B cell (primary cell): ENCODE measurements at regions not wholly inside any gene's neighbourhood (a gene's known extent, or its start where the extent isn't known, plus 50 kb on each side); places are given as distances from the start of the nearest gene placed in this dataset.

Source experiments
- EZH2 ChIP-seq: IDR thresholded peaks from 2 replicates; pipeline ENCODE4 v1.6.1; 2012; ENCODE audit warnings: borderline replicate concordance, low read depth, mild to moderate bottlenecking, moderate library complexity, low read length; ENCODE audit not compliant: insufficient read depth, poor library complexity, severe bottlenecking
- TF ChIP-seq, protein P1 (sequence below): fragments of 200-600 bp; IDR thresholded peaks from one replicate; pipeline ENCODE4 v1.8.0; 2022; ENCODE audit warnings: antibody characterized with exemption, mild to moderate bottlenecking

DNA sequence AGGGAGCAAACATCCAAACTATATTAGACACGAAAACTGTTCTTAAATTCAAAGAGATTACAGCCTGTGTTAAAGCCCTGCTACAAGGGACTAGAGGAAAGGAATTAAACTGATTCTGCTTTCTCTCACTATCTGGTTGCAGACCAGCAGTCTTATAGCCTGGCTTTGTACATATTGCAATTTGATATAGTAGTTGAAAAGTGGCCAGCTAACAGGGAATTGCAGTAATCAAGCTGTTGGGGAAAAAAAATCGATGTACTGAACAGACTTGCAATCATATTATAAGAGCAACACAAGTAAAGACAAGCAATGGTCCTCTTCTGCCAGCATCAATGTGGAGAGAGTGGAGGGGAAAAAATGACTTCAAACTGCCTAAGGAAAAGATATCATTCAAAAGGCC lies 364.4 kb upstream of the EPHA5 start:
- no peak for TF ChIP-seq EZH2
- TF ChIP-seq, protein P1, sequence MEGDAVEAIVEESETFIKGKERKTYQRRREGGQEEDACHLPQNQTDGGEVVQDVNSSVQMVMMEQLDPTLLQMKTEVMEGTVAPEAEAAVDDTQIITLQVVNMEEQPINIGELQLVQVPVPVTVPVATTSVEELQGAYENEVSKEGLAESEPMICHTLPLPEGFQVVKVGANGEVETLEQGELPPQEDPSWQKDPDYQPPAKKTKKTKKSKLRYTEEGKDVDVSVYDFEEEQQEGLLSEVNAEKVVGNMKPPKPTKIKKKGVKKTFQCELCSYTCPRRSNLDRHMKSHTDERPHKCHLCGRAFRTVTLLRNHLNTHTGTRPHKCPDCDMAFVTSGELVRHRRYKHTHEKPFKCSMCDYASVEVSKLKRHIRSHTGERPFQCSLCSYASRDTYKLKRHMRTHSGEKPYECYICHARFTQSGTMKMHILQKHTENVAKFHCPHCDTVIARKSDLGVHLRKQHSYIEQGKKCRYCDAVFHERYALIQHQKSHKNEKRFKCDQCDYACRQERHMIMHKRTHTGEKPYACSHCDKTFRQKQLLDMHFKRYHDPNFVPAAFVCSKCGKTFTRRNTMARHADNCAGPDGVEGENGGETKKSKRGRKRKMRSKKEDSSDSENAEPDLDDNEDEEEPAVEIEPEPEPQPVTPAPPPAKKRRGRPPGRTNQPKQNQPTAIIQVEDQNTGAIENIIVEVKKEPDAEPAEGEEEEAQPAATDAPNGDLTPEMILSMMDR: no peak
